IPS DF 4.7 (cell line): ENCODE measurements at regions not wholly inside any gene's neighbourhood (a gene's known extent, or its start where the extent isn't known, plus 50 kb on each side); places are given as distances from the start of the nearest gene placed in this dataset.
"Not testable (repeated sequence)": the region's sequence is repeated elsewhere in the genome, so short reads cannot be mapped to it uniquely, and the experiment has no call there.

ENCODE experiments used
- DNase-seq: peaks from one replicate; pipeline ENCODE4 v3.0.0-alpha.2; 2013; ENCODE audit warnings: low spot score; ENCODE audit errors: extremely low read depth

DNA sequence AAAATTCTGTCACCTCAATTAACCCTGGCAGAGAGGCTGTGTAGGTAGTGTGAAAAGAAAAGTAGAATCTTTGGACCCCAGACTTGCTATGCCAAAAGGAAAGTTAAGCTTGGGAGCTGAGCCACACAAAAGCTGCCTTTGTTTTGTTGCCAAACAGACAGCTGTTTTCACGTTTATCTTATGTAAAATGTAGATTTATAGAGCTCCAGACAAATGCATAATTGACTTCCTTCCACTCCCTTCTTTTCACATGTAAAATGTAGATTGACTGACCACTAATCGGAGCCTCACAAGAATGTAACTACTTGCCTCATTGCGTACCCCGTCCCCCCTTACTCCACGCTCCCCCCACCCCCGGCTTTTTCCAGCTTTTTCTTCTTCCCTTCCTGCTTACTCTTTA lies 2302.2 kb upstream of the RAG2 start:
- DNase-seq = no peak

GRCh38 chr11:38894201-38894600 lies 2296.2 kb upstream of the RAG2 start:
- not testable (repeated sequence) for DNase-seq

- no peak for DNase-seq
These were observed 2286.3 kb upstream of the RAG2 start for GRCh38 chr11:38884145-38884865.

- DNase-seq = no peak
These were observed 2269.3 kb upstream of the RAG2 start for GRCh38 chr11:38867338-38867737.

DNA sequence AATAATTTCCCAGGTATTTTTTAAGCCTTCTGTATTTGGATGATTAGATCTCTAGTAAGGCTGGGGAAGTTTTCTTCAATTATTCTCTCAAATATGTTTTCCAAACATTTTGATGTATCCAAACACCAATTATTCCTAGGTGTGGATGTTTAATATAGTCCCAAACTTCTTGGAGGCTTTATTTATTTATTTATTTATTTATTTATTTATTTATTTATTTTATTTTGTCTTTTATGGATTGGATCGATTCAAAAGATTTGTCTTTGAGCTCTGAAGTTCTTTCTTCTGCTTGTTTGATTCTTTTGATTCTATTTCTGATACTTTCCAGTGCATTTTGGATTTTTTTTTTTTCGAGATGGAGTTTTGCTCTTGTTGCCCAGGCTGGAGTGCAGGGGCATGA lies 2267.9 kb upstream of the RAG2 start:
- no peak for DNase-seq

GRCh38 chr11:38842991-38843390 lies 2245.0 kb upstream of the RAG2 start:
- DNase-seq = no peak

GRCh38 chr11:38839071-38839470 lies 2241.0 kb upstream of the RAG2 start:
- no peak for DNase-seq

- DNase-seq = no peak
These were observed 2237.9 kb upstream of the RAG2 start for GRCh38 chr11:38835966-38836365.

DNA sequence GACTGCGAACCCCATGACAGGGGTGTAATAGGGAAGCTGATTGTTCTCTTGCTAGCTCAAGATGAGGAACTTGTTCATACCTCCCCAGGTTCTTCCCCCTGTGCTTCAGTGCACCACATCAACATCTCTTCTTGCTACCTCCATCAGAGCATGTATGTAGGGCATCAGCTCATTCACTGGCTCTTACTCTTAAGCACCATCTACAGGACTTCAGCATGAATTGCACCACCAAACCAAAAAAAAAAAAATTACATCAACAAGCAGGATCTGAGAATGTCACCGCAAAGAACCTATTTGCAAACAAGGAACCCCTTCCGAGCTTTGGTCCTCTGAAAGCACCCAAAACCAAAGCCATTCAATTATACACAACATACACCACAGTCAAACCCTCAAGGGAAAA lies 2226.5 kb upstream of the RAG2 start:
- peak; percentile 19 for DNase-seq

DNA sequence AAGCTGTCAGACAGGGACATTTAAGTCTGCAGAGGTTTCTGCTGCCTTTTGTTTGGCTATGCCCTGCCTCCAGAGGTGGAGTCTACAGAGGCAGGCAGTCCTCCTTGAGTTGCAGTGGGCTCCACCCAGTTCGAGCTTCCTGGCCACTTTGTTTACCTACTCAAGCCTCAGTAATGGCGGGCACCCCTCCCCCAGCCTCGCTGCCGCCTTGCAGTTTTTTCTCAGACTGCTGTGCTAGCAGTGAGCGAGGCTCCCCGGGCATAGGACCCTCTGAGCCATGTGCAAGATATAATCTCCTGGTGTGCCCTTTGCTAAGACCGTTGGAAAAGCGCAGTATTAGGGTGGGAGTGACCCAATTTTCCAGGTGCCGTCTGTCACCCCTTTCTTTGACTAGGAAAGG lies 2223.8 kb upstream of the RAG2 start:
- DNase-seq = not testable (repeated sequence)

GRCh38 chr11:38819981-38820380 lies 2221.9 kb upstream of the RAG2 start:
- DNase-seq = no peak

GRCh38 chr11:38818720-38819119 lies 2220.7 kb upstream of the RAG2 start:
- no peak for DNase-seq

DNA sequence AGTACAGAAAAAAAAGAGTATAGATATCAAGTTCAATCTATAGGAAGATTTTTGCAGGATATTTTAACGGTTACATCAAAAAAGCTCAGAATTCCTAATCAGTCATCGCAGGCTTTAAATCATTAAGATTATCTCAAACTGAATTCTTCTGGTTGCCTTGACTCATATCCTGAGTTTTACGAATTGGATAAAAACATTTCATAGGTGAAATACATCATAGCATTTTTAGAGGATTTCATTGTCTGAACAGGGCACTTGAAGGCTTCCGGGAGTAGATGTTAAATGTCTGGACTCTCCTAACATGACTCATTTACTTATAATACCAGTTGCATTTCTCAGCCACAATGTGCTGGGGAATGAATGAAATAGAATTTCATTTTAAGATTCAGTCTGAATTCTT lies 2216.6 kb upstream of the RAG2 start:
- no peak for DNase-seq

DNA sequence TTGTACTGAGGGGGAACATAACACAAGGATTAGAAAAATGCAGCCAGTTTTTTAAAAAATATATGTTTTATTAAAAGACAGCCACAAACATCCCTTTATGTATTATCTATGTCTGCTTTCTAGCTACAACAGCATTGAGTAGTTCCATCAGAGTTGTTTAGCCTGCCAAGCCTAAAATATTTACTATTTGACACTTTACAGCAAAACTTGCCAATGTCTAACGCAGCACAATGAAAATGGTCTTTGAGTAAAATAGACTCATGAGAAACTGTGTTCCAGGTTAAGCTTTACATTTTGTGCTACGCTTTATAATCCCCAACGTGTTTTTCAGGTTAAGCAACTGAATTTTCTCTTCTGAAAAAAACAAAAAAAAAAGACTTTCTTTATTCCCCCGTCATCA lies 2211.5 kb upstream of the RAG2 start:
- DNase-seq = no peak

GRCh38 chr11:38796281-38796680 lies 2198.2 kb upstream of the RAG2 start:
- no peak for DNase-seq

DNA sequence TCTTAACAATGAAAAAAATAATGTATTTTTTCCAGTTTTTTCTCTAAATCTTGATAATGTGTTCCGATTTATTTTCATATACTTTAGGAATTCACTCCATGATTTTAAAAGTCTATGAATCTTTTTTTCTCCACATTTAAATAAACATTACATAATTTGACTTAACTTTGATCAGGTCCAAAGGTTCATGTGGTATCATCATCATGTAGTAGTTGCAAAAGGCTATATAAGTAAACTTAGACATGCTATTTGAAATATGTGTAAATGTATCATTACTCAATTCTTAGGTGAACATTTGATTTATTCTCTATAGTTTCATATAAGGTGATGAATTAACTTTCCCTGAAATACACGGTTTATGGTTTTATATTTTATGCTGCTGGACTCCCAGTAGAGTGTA lies 2197.0 kb upstream of the RAG2 start:
- no peak for DNase-seq

DNA sequence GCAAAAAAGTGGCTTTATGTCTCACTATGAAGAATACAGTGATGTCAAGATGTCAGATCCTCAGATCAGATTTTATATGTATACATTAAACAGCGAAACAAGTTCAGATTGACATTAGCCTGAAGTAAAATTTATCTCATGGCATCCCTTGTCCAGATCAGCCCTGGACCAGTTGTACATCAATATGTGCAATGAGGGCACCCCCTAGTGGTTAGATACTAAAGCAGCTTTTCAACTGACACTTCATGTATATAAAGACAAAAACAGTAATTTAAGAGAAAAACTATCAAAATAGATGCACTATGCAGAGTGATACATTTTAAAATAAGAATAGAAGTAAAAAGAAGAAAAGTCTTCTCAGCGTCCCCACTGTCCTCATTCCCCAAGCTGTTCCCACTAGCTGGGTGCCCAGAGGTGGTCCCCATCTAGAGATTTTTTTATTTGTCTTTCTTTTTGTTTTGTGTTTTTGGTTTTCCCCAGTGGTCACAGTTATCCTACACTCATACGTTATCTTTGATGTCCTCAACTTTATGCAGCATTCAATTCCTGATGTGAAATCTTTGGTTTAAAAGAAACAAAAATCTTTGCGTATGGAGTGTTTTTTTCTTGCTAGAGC lies 2193.4 kb upstream of the RAG2 start:
- peak; percentile 22 for DNase-seq

- no peak for DNase-seq
These were observed 2190.5 kb upstream of the RAG2 start for GRCh38 chr11:38788561-38788960.

- DNase-seq = no peak
These were observed 2186.1 kb upstream of the RAG2 start for GRCh38 chr11:38784164-38784563.

GRCh38 chr11:38766796-38767195 lies 2168.8 kb upstream of the RAG2 start:
- DNase-seq = no peak

- no peak for DNase-seq
These were observed 2161.4 kb upstream of the RAG2 start for GRCh38 chr11:38759394-38759793.

DNA sequence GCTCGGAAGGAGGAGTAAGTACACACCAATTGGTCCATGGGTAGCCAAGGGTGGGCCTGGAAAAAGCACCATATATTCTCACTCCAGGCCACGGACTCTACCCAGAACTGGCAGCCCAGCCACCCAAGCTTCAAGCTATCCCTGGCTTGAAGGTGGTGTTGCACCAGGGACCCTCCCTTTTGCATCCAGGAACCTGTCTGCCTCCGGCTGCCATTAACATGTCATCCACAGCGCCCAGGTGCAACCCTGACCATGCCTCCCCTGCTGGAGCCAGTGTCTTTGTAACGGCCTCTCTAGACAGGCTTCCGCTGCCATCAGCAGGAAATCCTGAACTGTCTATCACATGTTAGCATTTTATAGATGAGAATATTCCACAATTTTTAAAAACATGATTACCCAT lies 2158.5 kb upstream of the RAG2 start:
- no peak for DNase-seq

DNA sequence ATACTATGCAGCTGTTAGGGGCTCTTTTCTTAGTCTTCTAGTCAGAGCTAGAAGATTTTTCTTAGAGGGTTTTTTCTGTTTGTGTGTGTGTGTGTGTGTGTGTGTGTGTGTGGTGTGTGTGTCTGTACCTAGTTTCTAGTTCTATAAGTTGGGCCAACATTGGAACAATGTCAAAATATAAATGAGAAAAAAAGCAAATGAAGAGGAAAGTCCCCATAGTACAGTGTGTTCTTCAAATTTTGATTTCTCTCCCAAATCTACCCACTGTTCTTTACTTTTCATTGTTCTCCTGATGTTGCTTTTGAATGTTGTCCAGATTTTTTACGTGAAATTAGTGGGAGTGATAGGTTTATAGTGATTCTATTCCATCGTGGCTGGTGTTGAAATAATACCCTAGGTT lies 2153.4 kb upstream of the RAG2 start:
- DNase-seq = no peak
